A549 (cell line): ENCODE measurements at regions not wholly inside any gene's neighbourhood (a gene's known extent, or its start where the extent isn't known, plus 50 kb on each side); places are given as distances from the start of the nearest gene placed in this dataset.
"Not testable (repeated sequence)": the region's sequence is repeated elsewhere in the genome, so short reads cannot be mapped to it uniquely, and the experiment has no call there.

Experiments used
- ATAC-seq, 2 experiments: fragments of 200-7000 bp in 1 of 2; fragments of >200 bp in 1 of 2; cut with Nextera tagmentation in 1 of 2; cut with Tn5 transposase in 1 of 2; 3 replicates each; pipeline versions ENCODE4 v1.8.0 to v1.9.1; 2018 to 2020; ENCODE audit warnings: mild to moderate bottlenecking in 1 of 2, moderate library complexity in 1 of 2
- CTCF ChIA-PET: fragments of 300-600 bp; sonication (Branson Sonifier 250); formaldehyde crosslinking; extraction: SDS; loops from one replicate; lab custom pipeline; 2021; ENCODE audit warnings: antibody characterized with exemption, inconsistent platforms; lab: Yijun Ruan, JAX
- POLR2A ChIA-PET: fragments of 350-600 bp; formaldehyde crosslinking; extraction: SDS; loops from one replicate; lab custom pipeline; 2021; ENCODE audit warnings: antibody characterized with exemption, inconsistent platforms; lab: Yijun Ruan, JAX
- DNase-seq, 2 experiments: peaks; one replicate each; pipeline versions ENCODE4 v3.0.0 to v3.0.0-alpha.2; 2011 to 2016; ENCODE audit warnings: low read depth in 1 of 2, low spot score in 1 of 2
- FAIRE-seq: peaks from 2 replicates; lab custom pipeline; 2011; peaks lifted over from hg19 to GRCh38; lab: Jason Lieb, UNC
- H3K27ac ChIP-seq, 2 experiments: fragments of >200 bp; sonication (Bioruptor Twin); formaldehyde crosslinking; 3 replicates each; pipeline ENCODE4 v1.5.1; 2016 to 2017
- H3K4me1 ChIP-seq: fragments of >200 bp; sonication (Bioruptor Twin); formaldehyde crosslinking; 3 replicates; pipeline ENCODE4 v1.6.1; 2016
- H3K4me2 ChIP-seq: fragments of >200 bp; sonication (Bioruptor Twin); formaldehyde crosslinking; 3 replicates; pipeline ENCODE4 v1.6.1; 2016
- H3K4me3 ChIP-seq: fragments of >200 bp; sonication (Bioruptor Twin); formaldehyde crosslinking; 3 replicates; pipeline ENCODE4 v1.5.1; 2016
- H3K9me3 ChIP-seq: fragments of >200 bp; sonication (Bioruptor Twin); formaldehyde crosslinking; 3 replicates; pipeline ENCODE4 v1.6.1; 2016
- FOSL2 ChIP-seq, 2 experiments: fragments of 450-650 bp in 1 of 2; fragments of >200 bp in 1 of 2; sonication (Bioruptor Twin) in 1 of 2; formaldehyde crosslinking; IDR thresholded peaks; 2 replicates each; pipeline versions ENCODE4 v1.5.0 to v1.6.1; 2016 to 2020; ENCODE audit warnings: mild to moderate bottlenecking in 1 of 2, moderate library complexity in 1 of 2
- WGBS: methylation state at CpG from one replicate; pipeline ENCODE4 v1.1.6; 2017; ENCODE audit errors: missing lambda C conversion rate; 5-methylcytosine and 5-hydroxymethylcytosine counted together
- TF ChIP-seq, protein P1 (sequence below): fragments of >200 bp; sonication (Bioruptor Twin); formaldehyde crosslinking; IDR thresholded peaks from 3 replicates; pipeline ENCODE4 v1.5.1; 2016

DNA sequence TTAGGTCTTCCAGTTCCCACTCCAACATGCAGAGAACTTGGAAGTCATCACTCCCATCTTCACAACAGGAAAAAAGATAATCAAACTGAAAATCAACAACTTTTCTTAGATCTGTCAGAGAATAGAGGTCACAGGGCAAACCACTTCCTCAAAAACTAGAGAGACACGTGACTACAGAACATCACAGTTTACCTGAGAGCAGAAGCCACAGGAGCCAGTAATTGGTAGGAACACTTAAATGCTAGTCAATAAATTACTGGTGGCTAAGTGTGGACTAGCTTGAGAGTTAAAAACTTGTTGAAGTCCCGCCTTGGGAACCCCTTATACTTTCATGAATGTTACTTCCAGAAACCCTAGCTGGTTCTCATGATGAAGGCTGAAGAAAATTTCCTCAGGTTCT is 81.1 kb downstream of the THSD1 start:
- POLR2A ChIA-PET, FAIRE-seq, CTCF ChIA-PET: not testable (repeated sequence)

DNA sequence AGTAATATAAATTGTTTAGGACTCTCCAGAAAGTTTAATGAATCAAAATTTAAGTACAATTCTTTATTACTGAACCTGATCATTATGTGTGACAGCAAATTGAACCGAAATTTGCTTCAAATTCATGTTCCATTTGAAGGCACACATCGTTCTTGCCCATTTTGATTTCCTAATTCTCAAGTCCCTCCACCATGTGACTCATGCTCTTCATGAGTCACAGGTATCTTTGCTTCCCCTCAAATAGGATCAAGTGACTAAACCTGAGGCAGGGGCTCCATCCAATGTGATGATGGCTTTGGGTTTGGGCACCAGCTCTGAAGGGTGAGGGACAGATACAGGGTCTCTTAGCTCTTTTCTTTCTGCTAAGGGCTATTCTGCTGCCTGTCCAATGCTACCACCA is 86.1 kb downstream of the THSD1 start:
- Histone ChIP-seq H3K4me1 (no peaks in the 10 kb centered on the region), H3K27ac (no peak overlapping the region), H3K4me3 (no peak overlapping the region), H3K4me2 (no peak overlapping the region), H3K9me3 (no peaks in the 10 kb centered on the region)
- TF ChIP-seq FOSL2 (IDR thresholded peaks at IDR 0.05) (no peak), FOSL2 (CRISPR knock-in tag; IDR thresholded peaks at IDR 0.05) (0 out of 2 replicates have a peak, but pooled peaks have one; percentile 13)
- TF ChIP-seq, protein P1, sequence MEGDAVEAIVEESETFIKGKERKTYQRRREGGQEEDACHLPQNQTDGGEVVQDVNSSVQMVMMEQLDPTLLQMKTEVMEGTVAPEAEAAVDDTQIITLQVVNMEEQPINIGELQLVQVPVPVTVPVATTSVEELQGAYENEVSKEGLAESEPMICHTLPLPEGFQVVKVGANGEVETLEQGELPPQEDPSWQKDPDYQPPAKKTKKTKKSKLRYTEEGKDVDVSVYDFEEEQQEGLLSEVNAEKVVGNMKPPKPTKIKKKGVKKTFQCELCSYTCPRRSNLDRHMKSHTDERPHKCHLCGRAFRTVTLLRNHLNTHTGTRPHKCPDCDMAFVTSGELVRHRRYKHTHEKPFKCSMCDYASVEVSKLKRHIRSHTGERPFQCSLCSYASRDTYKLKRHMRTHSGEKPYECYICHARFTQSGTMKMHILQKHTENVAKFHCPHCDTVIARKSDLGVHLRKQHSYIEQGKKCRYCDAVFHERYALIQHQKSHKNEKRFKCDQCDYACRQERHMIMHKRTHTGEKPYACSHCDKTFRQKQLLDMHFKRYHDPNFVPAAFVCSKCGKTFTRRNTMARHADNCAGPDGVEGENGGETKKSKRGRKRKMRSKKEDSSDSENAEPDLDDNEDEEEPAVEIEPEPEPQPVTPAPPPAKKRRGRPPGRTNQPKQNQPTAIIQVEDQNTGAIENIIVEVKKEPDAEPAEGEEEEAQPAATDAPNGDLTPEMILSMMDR: no peak
- no peak for ATAC-seq
- CTCF ChIA-PET: no interaction called here
- DNase-seq: no peak
- WGBS: 0% methylated on average over 2 of the region's 2 CpGs
- FAIRE-seq: no peak
- POLR2A ChIA-PET: no interaction called here

More for the DNA sequence above, 81.1 kb downstream of the THSD1 start:
- not testable (repeated sequence) for H3K27ac ChIP-seq, ATAC-seq, H3K4me3 ChIP-seq, H3K4me2 ChIP-seq, DNase-seq, H3K4me1 ChIP-seq, H3K9me3 ChIP-seq
- 4% methylated on average over 2 of the region's 2 CpGs for WGBS

DNA sequence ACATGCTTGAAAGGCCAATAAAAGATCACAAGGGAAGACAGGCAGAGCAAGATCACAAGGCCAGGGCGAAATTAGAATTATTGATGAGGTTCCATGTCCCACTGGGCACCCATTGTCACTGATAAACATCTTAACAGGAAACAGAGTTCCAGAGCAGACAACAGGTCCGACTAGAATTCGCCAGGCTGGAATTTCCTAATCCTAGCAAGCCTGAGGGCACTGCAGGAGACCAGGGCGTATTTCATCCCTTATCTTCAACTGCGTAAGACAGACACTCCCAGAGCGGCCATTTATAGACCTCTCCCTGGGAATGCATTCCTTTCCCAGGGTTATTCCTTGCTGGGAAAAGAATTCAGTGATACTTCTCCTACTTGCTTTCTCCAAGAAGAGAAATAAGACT is 96.1 kb downstream of the THSD1 start:
- H3K4me1 ChIP-seq, POLR2A ChIA-PET, ATAC-seq, CTCF ChIA-PET, H3K27ac ChIP-seq, FAIRE-seq, H3K9me3 ChIP-seq, H3K4me2 ChIP-seq, H3K4me3 ChIP-seq, DNase-seq: not testable (repeated sequence)
- WGBS: 20% methylated on average over 6 of the region's 6 CpGs

DNA sequence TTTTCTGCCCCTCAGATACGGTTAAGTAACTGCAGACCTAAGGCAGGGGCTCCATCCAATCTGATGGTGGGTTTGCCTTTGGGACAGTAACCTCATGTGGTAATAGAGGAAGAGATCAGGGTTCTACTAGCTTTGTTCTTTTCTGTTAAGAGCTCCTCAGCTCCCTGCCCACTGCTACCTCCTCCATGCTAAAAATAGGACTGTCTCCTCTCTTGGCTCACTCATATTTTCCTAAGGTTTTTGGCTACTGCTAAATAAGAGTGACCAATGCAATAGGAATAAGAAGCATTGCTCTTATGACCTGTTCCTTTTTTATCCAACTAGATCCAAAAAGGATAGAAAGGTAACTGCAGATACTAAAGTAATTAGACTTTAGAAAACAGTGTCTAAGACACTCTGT is 99.6 kb downstream of the THSD1 start:
- ATAC-seq, CTCF ChIA-PET, H3K9me3 ChIP-seq, FAIRE-seq, H3K4me1 ChIP-seq, DNase-seq, H3K4me3 ChIP-seq, POLR2A ChIA-PET, H3K4me2 ChIP-seq, H3K27ac ChIP-seq: not testable (repeated sequence)
- WGBS: no CpG with 5 or more reads among the region's 1 CpG

DNA sequence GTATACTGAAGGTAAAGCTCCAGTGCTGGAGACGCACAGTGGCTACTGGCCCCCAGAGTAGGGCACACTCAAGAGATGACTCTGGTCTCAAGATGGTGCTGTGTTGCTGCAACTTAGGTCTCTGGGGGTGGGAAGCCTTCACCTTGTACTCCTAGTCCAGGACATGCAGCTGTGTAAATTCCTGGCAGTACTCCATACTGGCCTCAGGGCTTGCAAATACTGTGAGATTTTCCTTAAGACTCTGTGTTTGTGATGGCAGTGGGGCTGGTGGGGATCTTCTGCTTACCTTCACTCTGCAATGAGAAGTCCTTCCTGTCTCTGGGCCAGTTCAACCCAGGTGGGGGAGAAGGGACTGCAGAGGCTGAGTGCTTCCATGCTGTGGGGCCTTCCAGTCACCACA is 102.9 kb downstream of the THSD1 start:
- DNase-seq, H3K9me3 ChIP-seq, FAIRE-seq, ATAC-seq, POLR2A ChIA-PET, CTCF ChIA-PET, H3K4me1 ChIP-seq, H3K4me2 ChIP-seq, H3K4me3 ChIP-seq, H3K27ac ChIP-seq: not testable (repeated sequence)
- 100% methylated on average over 1 of the region's 1 CpG for WGBS

DNA sequence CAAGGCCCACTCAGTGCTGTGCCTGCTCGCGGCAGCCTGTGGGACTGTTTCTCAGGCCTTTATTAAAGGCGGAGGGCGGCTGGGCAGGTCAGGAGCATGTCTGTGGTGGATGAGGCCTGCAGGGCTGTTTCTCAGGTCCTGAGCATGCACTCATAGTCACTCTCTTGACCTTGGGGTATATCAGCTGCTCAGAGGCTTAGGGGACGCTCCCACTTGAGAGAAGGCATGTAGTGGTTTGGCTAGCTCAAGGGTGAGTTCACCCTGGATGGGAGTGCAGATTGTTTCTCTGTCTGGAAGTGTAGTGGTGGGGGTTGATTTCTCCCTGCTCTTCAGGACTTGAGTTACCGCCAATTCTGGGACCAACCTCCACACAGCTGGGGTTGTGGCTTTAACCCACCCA is 103.3 kb downstream of the THSD1 start:
- DNase-seq, H3K4me3 ChIP-seq, FAIRE-seq, H3K27ac ChIP-seq, CTCF ChIA-PET, H3K9me3 ChIP-seq, H3K4me2 ChIP-seq, H3K4me1 ChIP-seq, POLR2A ChIA-PET, ATAC-seq: not testable (repeated sequence)
- WGBS: 60% methylated on average over 1 of the region's 6 CpGs

DNA sequence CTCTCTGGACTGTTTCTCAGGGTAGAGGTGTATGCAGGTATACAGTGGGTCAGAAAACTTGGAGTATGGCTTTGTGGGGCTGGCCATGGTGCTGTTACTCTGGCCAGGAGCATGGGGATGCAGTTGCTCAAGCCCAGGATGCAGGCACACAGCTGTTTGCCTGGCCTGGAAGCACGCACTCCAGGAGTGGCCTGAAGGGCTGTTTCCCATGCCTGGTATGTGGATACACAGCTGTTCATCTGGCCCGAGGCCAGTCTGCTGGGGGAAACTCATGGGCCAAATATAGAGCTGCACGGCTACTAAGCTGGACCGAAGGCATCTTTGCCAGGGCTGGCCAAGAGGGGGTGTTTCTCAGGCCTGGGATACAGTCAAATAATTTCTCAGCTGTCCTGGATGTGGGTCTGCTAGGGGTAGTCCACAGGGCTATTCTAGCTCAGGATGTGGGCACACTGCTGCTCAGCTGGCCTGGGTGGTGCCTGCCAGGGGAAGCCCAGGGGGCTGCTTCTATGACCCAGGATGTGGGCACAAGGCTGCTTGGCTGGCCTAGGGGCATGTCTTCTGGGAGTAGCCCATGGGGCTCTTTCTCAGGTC is 104.1 kb downstream of the THSD1 start:
- WGBS: 18% methylated on average over 2 of the region's 4 CpGs
- H3K4me1 ChIP-seq, ATAC-seq, POLR2A ChIA-PET, DNase-seq, H3K27ac ChIP-seq, FAIRE-seq, H3K4me2 ChIP-seq, CTCF ChIA-PET, H3K9me3 ChIP-seq, H3K4me3 ChIP-seq: not testable (repeated sequence)

DNA sequence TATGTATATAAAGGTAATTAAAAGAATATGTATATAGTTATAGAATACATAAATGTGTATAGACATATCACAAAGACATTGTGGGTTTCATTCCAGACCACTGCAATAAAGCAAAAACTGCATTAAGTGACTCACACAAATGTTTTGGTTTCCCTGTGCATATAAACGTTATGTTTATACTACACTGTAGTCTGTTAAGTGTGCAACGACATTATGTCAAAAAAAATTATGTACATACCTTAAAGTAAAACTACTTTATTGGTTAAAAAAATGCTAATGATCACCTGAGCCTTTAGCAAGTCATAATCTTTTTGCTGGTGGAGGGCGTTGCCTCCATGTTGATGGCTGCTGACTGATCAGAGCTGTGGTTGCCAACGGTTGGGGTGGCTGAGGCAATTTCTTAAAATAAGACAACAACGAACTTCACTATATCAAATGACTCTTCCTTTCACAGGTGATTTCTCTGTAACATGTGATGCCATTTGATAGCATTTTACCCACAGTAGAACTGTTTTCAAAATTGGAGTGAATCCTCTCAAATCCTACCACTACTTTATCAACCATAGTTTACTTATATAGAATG is 107.8 kb downstream of the THSD1 start:
- CTCF ChIA-PET, H3K9me3 ChIP-seq, H3K27ac ChIP-seq, POLR2A ChIA-PET, FAIRE-seq, ATAC-seq, H3K4me3 ChIP-seq, H3K4me2 ChIP-seq, H3K4me1 ChIP-seq, DNase-seq: not testable (repeated sequence)
- 0% methylated on average over 5 of the region's 5 CpGs for WGBS

DNA sequence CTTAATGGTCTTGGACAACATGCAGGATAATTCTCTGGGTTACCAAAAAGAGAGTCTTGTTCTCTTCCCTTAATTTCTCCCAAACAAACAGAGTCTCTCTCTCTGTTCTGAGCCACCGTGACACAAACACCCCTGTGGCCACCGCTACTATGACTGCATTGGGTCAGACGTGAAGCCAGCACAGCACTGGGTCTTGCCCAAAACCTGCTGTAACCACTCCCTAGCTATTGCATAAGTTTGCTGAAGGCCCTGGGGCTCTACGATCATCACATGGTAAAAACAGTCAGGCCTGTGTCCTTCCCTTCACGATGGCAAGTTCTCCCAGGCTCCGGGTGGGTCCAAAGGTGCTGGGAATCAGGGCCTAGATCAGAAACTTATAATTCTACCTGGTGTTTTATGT is 117.1 kb downstream of the THSD1 start:
- H3K4me2 ChIP-seq, POLR2A ChIA-PET, CTCF ChIA-PET, H3K4me1 ChIP-seq, DNase-seq, H3K9me3 ChIP-seq, H3K4me3 ChIP-seq, FAIRE-seq, ATAC-seq, H3K27ac ChIP-seq: not testable (repeated sequence)
- no CpG with 5 or more reads among the region's 6 CpGs for WGBS

DNA sequence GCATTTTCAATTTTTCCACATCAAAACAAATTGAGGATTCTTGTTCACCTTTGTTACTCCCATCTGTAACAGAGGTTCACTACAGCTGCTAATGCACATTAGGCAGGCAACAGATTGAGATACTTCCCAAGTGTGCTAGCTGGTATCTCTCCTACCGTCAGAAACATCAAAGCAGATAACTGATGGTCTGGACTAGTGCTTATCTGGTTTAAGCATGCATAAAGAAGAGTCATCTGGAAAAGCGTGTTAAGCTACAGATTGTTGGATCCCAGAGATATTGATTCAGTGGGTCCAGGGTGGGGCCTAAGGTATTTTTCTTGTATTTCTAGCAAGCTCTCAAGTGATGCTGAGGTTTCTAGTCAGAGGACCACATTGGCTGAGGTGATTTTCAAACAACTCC is 122.0 kb upstream of the NEK3 start:
- not testable (repeated sequence) for FAIRE-seq

More for the DNA sequence above, 122.0 kb upstream of the NEK3 start:
- H3K4me3 ChIP-seq, CTCF ChIA-PET, ATAC-seq, H3K9me3 ChIP-seq, POLR2A ChIA-PET, DNase-seq, H3K4me2 ChIP-seq, H3K27ac ChIP-seq, H3K4me1 ChIP-seq: not testable (repeated sequence)
- WGBS: 48% methylated on average over 2 of the region's 2 CpGs
